Right lobe of liver (tissue), 4 donors: ENCODE measurements at regions not wholly inside any gene's neighbourhood (a gene's known extent, or its start where the extent isn't known, plus 50 kb on each side); places are given as distances from the start of the nearest gene placed in this dataset.

Experiments used
- CTCF ChIP-seq, 4 donors: fragments of 200-600 bp in 3 of 4; fragments of 450-650 bp in 1 of 4; IDR thresholded peaks; one replicate each; pipeline versions ENCODE4 v1.5.1 to v1.8.0; 2016 to 2022; ENCODE audit warnings: antibody characterized with exemption in 4 of 4, mild to moderate bottlenecking in 2 of 4
- POLR2A ChIP-seq: fragments of 450-650 bp; IDR thresholded peaks from one replicate; pipeline ENCODE4 v1.6.1; 2017; ENCODE audit warnings: antibody characterized with exemption, mild to moderate bottlenecking
- donor health status: DM: no; HTN: no; CAD: no.
- donor health status: DM: no; HTN: no; CAD: no.
- donor health status: DM: no; HTN: yes; CAD: no.

GRCh38 chr7:15967551-15967950 lies 281.1 kb upstream of the MEOX2 start:
- TF ChIP-seq CTCF (IDR thresholded peaks at IDR 0.05): no peak
- no peak for TF ChIP-seq POLR2A
